ENCODE measurements at regions not wholly inside any gene's neighbourhood (a gene's known extent, or its start where the extent isn't known, plus 50 kb on each side); places are given as distances from the start of the nearest gene placed in this dataset.

DNA sequence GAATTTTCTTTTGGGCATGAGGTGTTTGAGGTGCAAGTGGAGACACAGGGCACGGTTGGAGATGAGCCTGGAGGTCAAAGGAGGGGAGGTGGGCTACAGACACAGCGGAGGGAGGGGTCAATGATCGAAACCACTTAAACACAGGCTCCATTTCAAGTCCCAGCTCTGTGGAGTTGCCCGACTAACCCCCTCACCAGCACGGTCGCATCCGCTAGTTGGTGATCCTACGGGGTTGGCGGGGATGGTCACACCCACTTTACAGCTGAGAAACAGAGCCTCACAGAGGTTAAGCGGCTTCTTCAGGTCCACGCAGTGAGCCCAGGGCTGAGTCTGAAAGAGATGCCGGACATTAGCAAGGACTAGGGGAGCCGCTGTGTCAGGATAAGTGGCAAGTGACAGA is 60.1 kb upstream of the RUNX3 start:
- H3K27me3 ChIP-seq (ENCODE audit: control insufficient read depth, insufficient read depth, low read length), result peaks cover 45% of the 10 kb centered on the region
- no peaks in the 10 kb centered on the region for H3K36me3 ChIP-seq (ENCODE audit: control insufficient read depth, insufficient read depth, low read length)
- DNase-seq (ENCODE audit: low read depth), result no peak
- H3K4me3 ChIP-seq (ENCODE audit: low read depth, low read length), result no peak overlapping the region
- TF ChIP-seq, protein P1, sequence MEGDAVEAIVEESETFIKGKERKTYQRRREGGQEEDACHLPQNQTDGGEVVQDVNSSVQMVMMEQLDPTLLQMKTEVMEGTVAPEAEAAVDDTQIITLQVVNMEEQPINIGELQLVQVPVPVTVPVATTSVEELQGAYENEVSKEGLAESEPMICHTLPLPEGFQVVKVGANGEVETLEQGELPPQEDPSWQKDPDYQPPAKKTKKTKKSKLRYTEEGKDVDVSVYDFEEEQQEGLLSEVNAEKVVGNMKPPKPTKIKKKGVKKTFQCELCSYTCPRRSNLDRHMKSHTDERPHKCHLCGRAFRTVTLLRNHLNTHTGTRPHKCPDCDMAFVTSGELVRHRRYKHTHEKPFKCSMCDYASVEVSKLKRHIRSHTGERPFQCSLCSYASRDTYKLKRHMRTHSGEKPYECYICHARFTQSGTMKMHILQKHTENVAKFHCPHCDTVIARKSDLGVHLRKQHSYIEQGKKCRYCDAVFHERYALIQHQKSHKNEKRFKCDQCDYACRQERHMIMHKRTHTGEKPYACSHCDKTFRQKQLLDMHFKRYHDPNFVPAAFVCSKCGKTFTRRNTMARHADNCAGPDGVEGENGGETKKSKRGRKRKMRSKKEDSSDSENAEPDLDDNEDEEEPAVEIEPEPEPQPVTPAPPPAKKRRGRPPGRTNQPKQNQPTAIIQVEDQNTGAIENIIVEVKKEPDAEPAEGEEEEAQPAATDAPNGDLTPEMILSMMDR (IDR thresholded peaks at IDR 0.05; ENCODE audit: insufficient read depth, low read length, poor library complexity, severe bottlenecking), result no peak

DNA sequence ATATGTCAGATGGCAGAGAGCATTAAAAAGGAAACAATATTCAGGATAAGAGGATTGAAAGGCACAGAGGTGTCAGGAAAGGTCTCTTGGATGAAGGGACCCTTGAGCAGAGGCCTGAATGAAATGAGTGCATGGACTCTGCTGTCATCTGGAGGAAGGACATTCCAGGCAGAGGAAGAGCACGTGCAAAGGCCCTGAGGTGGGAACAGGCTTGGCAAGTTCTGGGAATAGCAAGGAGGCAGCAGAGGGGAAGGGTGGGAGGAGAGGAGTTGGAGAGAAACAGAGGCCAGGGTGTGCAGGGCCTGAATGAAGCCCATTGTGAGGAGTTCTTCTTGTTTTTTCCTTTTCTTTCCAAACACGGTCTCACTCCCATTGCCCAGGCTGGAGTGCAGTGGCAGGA is 59.0 kb upstream of the RUNX3 start:
- TF ChIP-seq, protein P1 (IDR thresholded peaks at IDR 0.05; ENCODE audit: insufficient read depth, low read length, poor library complexity, severe bottlenecking), result no peak
- H3K36me3 ChIP-seq (ENCODE audit: control insufficient read depth, insufficient read depth, low read length), result no peaks in the 10 kb centered on the region
- H3K4me3 ChIP-seq (ENCODE audit: low read depth, low read length), result no peak overlapping the region
- H3K27me3 ChIP-seq (ENCODE audit: control insufficient read depth, insufficient read depth, low read length), result peaks cover 45% of the 10 kb centered on the region
- no peak for DNase-seq (ENCODE audit: low read depth)

DNA sequence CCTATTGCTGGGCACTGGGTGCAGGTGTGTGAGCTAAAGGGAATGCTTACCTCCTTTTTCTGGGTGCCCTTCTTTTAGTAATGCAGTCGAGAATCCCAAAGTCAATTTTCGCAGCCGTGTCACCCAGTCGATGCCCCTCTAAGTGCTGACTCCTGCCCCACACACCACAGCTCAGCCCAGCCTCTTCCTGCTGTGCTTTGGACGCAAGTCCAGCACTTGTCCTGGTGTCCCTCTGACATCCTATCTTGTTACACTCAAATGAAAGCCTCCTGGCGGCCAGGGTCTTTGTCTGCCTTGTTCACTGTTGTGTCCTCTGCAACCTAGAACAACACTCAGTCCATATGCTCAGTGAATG is 58.5 kb upstream of the RUNX3 start:
- Histone ChIP-seq H3K36me3 (ENCODE audit: control insufficient read depth, insufficient read depth, low read length) (no peaks in the 10 kb centered on the region), H3K27me3 (ENCODE audit: control insufficient read depth, insufficient read depth, low read length) (peaks cover 45% of the 10 kb centered on the region), H3K4me3 (ENCODE audit: low read depth, low read length) (no peak overlapping the region)
- TF ChIP-seq, protein P1 (IDR thresholded peaks at IDR 0.05; ENCODE audit: insufficient read depth, low read length, poor library complexity, severe bottlenecking), result no peak
- no peak for DNase-seq (ENCODE audit: low read depth)

DNA sequence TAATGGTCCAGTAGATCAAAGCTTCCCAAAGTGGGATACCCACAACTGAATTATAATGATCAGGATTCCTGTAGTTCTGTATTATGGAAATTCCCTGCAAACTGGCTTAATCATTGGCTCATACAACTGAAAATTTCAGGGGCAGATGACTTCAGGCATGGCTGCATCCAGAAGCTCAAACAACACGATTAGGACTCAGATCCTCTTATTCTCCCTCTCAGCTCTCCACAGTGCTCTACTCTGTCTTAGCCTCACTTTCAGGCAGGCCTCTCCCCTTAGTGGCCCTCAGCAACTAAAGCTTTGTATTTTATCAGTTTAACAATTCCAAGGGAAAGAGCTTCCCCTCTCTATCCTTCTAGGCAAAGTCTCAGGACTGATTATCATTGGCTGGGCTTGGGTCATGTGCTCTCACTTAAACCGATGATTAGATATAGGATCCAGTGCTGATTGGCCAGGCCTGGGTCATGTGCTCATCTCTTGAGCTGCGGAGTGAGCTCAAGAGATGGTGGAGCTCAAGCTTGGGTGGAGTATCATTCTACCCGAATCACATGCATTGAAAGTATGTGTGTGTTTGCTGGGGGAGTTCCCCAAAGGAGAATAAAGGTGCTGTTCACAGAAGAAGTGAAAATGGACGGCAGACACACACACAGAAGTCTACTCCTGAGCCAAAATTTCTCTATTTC is 57.9 kb upstream of the RUNX3 start:
- TF ChIP-seq, protein P1 (IDR thresholded peaks at IDR 0.05; ENCODE audit: insufficient read depth, low read length, poor library complexity, severe bottlenecking), result no peak
- Histone ChIP-seq H3K27me3 (ENCODE audit: control insufficient read depth, insufficient read depth, low read length) (peaks cover 44% of the 10 kb centered on the region), H3K4me3 (ENCODE audit: low read depth, low read length) (no peak overlapping the region), H3K36me3 (ENCODE audit: control insufficient read depth, insufficient read depth, low read length) (no peaks in the 10 kb centered on the region)
- DNase-seq (ENCODE audit: low read depth), result no peak

DNA sequence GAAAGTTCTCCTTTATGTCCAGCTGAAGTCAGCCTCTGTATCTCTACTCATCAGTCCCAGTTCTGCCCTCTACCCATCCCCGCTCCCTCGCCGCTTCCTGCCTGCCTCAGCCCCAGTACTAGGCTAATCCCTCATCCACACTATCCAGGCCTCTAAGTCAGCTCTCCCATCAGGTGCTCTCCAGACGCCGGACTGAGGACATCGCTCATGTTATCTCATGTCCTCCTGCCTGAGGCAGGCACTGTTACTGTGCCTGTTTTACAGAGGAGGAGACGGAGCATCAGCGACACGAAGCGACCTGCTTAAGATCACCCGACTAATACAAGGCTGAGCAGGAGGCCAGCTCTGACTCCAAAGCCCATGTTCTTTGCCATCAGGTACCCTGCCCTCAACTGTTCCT is 57.3 kb upstream of the RUNX3 start:
- Histone ChIP-seq H3K27me3 (ENCODE audit: control insufficient read depth, insufficient read depth, low read length) (peaks cover 44% of the 10 kb centered on the region), H3K36me3 (ENCODE audit: control insufficient read depth, insufficient read depth, low read length) (no peaks in the 10 kb centered on the region), H3K4me3 (ENCODE audit: low read depth, low read length) (no peak overlapping the region)
- no peak for DNase-seq (ENCODE audit: low read depth)
- TF ChIP-seq, protein P1 (IDR thresholded peaks at IDR 0.05; ENCODE audit: insufficient read depth, low read length, poor library complexity, severe bottlenecking), result no peak

DNA sequence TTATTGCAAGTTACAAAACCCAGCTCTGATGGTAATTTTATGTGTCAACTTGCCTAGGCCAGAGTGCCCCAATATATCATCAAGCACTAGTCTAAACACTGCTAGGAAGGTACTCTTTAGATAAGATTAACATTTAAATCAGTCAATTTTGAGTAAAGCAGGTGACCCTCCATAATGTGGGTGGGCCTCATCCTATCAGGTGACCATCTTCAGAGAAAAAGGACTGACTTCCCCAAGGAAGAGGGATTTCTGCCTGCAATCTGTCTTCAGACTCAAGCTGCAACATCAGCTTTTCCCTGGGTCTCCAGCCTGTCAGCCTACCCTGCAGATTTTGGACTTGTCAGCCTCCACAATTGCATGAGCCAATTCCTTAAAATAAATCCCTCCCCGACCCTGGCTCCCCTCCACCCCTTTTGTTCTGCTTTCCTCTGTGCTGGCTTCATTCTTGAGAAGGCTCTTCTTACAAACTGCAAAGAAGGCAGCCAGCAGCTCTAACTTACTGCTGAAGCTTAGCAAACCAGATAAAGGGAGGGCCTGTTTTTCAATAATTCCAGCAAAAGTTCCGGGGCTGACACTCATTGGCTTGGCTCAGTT is 56.4 kb upstream of the RUNX3 start:
- DNase-seq (ENCODE audit: low read depth), result no peak
- peaks cover 40% of the 10 kb centered on the region for H3K27me3 ChIP-seq (ENCODE audit: control insufficient read depth, insufficient read depth, low read length)
- TF ChIP-seq, protein P1 (IDR thresholded peaks at IDR 0.05; ENCODE audit: insufficient read depth, low read length, poor library complexity, severe bottlenecking), result no peak
- H3K36me3 ChIP-seq (ENCODE audit: control insufficient read depth, insufficient read depth, low read length), result no peaks in the 10 kb centered on the region
- H3K4me3 ChIP-seq (ENCODE audit: low read depth, low read length), result no peak overlapping the region
